H1 (cell line): ENCODE measurements at regions not wholly inside any gene's neighbourhood (a gene's known extent, or its start where the extent isn't known, plus 50 kb on each side); places are given as distances from the start of the nearest gene placed in this dataset.

Experiments used
- CTCF ChIA-PET: fragments of 300-600 bp; sonication (Branson Sonifier 250); formaldehyde crosslinking; loops from one replicate; lab custom pipeline; 2021; ENCODE audit not compliant: partially characterized antibody; lab: Charles Lee
- POLR2A ChIA-PET: fragments of 300-600 bp; sonication (Branson Sonifier 250); formaldehyde crosslinking; loops from one replicate; lab custom pipeline; 2021; ENCODE audit warnings: inconsistent platforms; ENCODE audit not compliant: partially characterized antibody; lab: Charles Lee
- DNase-seq, 2 experiments: peaks; one replicate each; pipeline versions ENCODE4 v3.0.0 to v3.0.0-alpha.2; 2010 to 2022; ENCODE audit warnings: low spot score in 2 of 2, low read depth in 1 of 2, mixed read lengths in 1 of 2
- FAIRE-seq: peaks from 2 replicates; lab custom pipeline; 2011; peaks lifted over from hg19 to GRCh38; lab: Jason Lieb, UNC
- H2AFZ ChIP-seq: 2 replicates; pipeline ENCODE4 v1.8.1; 2012; ENCODE audit warnings: low read length, inconsistent platforms
- H2AK5ac ChIP-seq: 2 replicates; pipeline ENCODE4 v1.6.1; 2013; ENCODE audit warnings: low read depth, low read length
- H2BK120ac ChIP-seq: replicated peaks from 2 replicates; pipeline ENCODE3; 2013; ENCODE audit warnings: low read depth, low read length, inconsistent platforms
- H2BK12ac ChIP-seq: 2 replicates; pipeline ENCODE4 v1.6.1; 2013; ENCODE audit warnings: low read depth, low read length
- H2BK15ac ChIP-seq: 2 replicates; pipeline ENCODE4 v1.6.1; 2013; ENCODE audit warnings: low read length
- H2BK20ac ChIP-seq: 2 replicates; pipeline ENCODE4 v1.6.1; 2013; ENCODE audit warnings: low read length
- H2BK5ac ChIP-seq: 2 replicates; pipeline ENCODE4 v1.6.1; 2013; ENCODE audit warnings: low read depth, low read length
- H3K14ac ChIP-seq: 2 replicates; pipeline ENCODE4 v1.6.1; 2013; ENCODE audit warnings: inconsistent platforms; ENCODE audit not compliant: insufficient read length
- H3K18ac ChIP-seq: 2 replicates; pipeline ENCODE4 v1.6.1; 2013; ENCODE audit warnings: low read length; ENCODE audit errors: extremely low read depth
- H3K23ac ChIP-seq: 2 replicates; pipeline ENCODE4 v1.6.1; 2013; ENCODE audit warnings: inconsistent platforms; ENCODE audit not compliant: insufficient read length
- H3K23me2 ChIP-seq: 2 replicates; pipeline ENCODE4 v1.6.1; 2013; ENCODE audit warnings: low read depth, low read length
- H3K27ac ChIP-seq: 2 replicates; pipeline ENCODE4 v1.6.1; 2011; ENCODE audit warnings: low read depth, low read length, inconsistent platforms
- H3K27me3 ChIP-seq, 4 experiments: replicated peaks in 1 of 4; 1 replicate in 1 of 4; 2 replicates in 3 of 4; pipeline versions ENCODE4 v1.6.1 to v1.8.1; 2011 to 2013; ENCODE audit warnings: low read length in 3 of 4, mild to moderate bottlenecking in 3 of 4, inconsistent platforms in 2 of 4, mixed read lengths in 2 of 4, moderate library complexity in 1 of 4; ENCODE audit not compliant: control insufficient read depth in 3 of 4, insufficient read depth in 3 of 4; ENCODE audit errors: extremely low read depth in 1 of 4
- H3K36me3 ChIP-seq, 4 experiments: 2 replicates each; pipeline versions ENCODE4 v1.6.1 to v1.8.1; 2011 to 2013; ENCODE audit warnings: mild to moderate bottlenecking in 4 of 4, low read length in 3 of 4, moderate library complexity in 2 of 4, control low read depth in 1 of 4, inconsistent platforms in 1 of 4; ENCODE audit not compliant: insufficient read depth in 4 of 4, control insufficient read depth in 2 of 4
- H3K4ac ChIP-seq: replicated peaks from 2 replicates; pipeline ENCODE3; 2013; ENCODE audit warnings: low read length, low read depth, mixed read lengths, inconsistent platforms; ENCODE audit not compliant: insufficient read length
- H3K4me1 ChIP-seq, 4 experiments: replicated peaks in 1 of 4; 1 replicate in 1 of 4; 2 replicates in 3 of 4; pipeline versions ENCODE4 v1.6.1 to v1.8.1; 2011 to 2013; ENCODE audit warnings: low read length in 3 of 4, inconsistent platforms in 2 of 4, mixed read lengths in 1 of 4; ENCODE audit not compliant: insufficient read depth in 4 of 4, control insufficient read depth in 3 of 4
- H3K4me2 ChIP-seq, 2 experiments: 2 replicates each; pipeline versions ENCODE4 v1.6.1 to v1.8.1; 2011 to 2013; ENCODE audit warnings: low read depth in 2 of 2, low read length in 2 of 2, control low read depth in 1 of 2, inconsistent platforms in 1 of 2, mild to moderate bottlenecking in 1 of 2; ENCODE audit not compliant: insufficient read depth in 1 of 2
- H3K4me3 ChIP-seq, 4 experiments: fragments of 200-600, 300-600 bp in 1 of 4; sonication (generic), shearing (Covaris generic), sonication (Bioruptor Twin) in 1 of 4; 2 replicates each; pipeline versions ENCODE4 v1.5.1 to v1.8.1; 2011 to 2016; ENCODE audit warnings: low read length in 4 of 4, low read depth in 3 of 4, control low read depth in 2 of 4, inconsistent platforms in 2 of 4, mild to moderate bottlenecking in 2 of 4, mixed read lengths in 1 of 4, moderate library complexity in 1 of 4; ENCODE audit not compliant: insufficient read depth in 2 of 4; ENCODE audit errors: extremely low read depth in 1 of 4
- H3K56ac ChIP-seq: replicated peaks from 2 replicates; pipeline ENCODE3; 2013; ENCODE audit warnings: low read depth, mild to moderate bottlenecking, mixed read lengths, low read length, inconsistent platforms; ENCODE audit not compliant: insufficient read length
- H3K79me1 ChIP-seq: 2 replicates; pipeline ENCODE4 v1.6.1; 2013; ENCODE audit warnings: low read depth, low read length, control low read depth
- H3K79me2 ChIP-seq, 2 experiments: 2 replicates each; pipeline versions ENCODE4 v1.6.1 to v1.8.1; 2012 to 2013; ENCODE audit warnings: low read length in 2 of 2, mild to moderate bottlenecking in 2 of 2, inconsistent platforms in 1 of 2; ENCODE audit not compliant: insufficient read depth in 2 of 2, control insufficient read depth in 1 of 2
- H3K9ac ChIP-seq, 4 experiments: replicated peaks in 1 of 4; 1 replicate in 1 of 4; 2 replicates in 3 of 4; pipeline versions ENCODE4 v1.6.1 to v1.8.1; 2011 to 2013; ENCODE audit warnings: low read depth in 3 of 4, low read length in 3 of 4, control low read depth in 2 of 4, mild to moderate bottlenecking in 2 of 4, moderate library complexity in 2 of 4, inconsistent platforms in 1 of 4; ENCODE audit errors: extremely low read depth in 1 of 4
- H3K9me3 ChIP-seq, 2 experiments: 2 replicates each; pipeline versions ENCODE4 v1.6.1 to v1.8.1; 2012 to 2013; ENCODE audit warnings: mild to moderate bottlenecking in 2 of 2, moderate library complexity in 2 of 2, control low read depth in 1 of 2, inconsistent platforms in 1 of 2, low read depth in 1 of 2, low read length in 1 of 2, mixed read lengths in 1 of 2; ENCODE audit not compliant: insufficient read depth in 2 of 2
- H4K20me1 ChIP-seq, 2 experiments: replicated peaks in 1 of 2; 2 replicates each; pipeline versions ENCODE3 to v1.8.1; 2011 to 2013; ENCODE audit warnings: inconsistent platforms in 2 of 2, low read length in 2 of 2, mild to moderate bottlenecking in 1 of 2; ENCODE audit not compliant: insufficient read depth in 2 of 2, control insufficient read depth in 1 of 2
- H4K5ac ChIP-seq: 2 replicates; pipeline ENCODE4 v1.6.1; 2013; ENCODE audit warnings: low read length, low read depth, mixed read lengths, inconsistent platforms; ENCODE audit not compliant: insufficient read length
- H4K8ac ChIP-seq: 2 replicates; pipeline ENCODE4 v1.8.0; 2013; ENCODE audit warnings: mild to moderate bottlenecking, moderate library complexity, low read length, inconsistent platforms; ENCODE audit not compliant: insufficient read depth; ENCODE audit errors: extremely low read depth
- H4K91ac ChIP-seq: replicated peaks from 2 replicates; pipeline ENCODE3; 2013; ENCODE audit warnings: low read length, mixed read lengths, inconsistent platforms; ENCODE audit not compliant: insufficient read length
- CBX8 ChIP-seq: fragments of 300-800, 300-1000 bp; sonication (generic); IDR thresholded peaks from 2 replicates; pipeline ENCODE4 v1.7.1; 2016; ENCODE audit warnings: low read depth, low read length, borderline replicate concordance
- CREB1 ChIP-seq: IDR thresholded peaks from 2 replicates; pipeline ENCODE4 v1.6.1; 2012; ENCODE audit warnings: inconsistent platforms
- EP300 ChIP-seq, 2 experiments: IDR thresholded peaks; 1 replicate in 1 of 2; 2 replicates in 1 of 2; pipeline ENCODE4 v1.6.1; 2011 to 2012; ENCODE audit warnings: low read depth in 2 of 2, low read length in 2 of 2, mild to moderate bottlenecking in 2 of 2, borderline replicate concordance in 1 of 2, inconsistent platforms in 1 of 2, moderate library complexity in 1 of 2
- JUND ChIP-seq: IDR thresholded peaks from 2 replicates; pipeline ENCODE4 v1.6.1; 2011; ENCODE audit warnings: mild to moderate bottlenecking, improper control_type of control experiment, low read length
- KDM5A ChIP-seq: fragments of 200-600 bp; IDR thresholded peaks from 2 replicates; pipeline ENCODE4 v1.7.1; 2012; ENCODE audit warnings: mild to moderate bottlenecking, low read length, inconsistent platforms, mixed read lengths
- NRF1 ChIP-seq: IDR thresholded peaks from 2 replicates; pipeline ENCODE4 v1.6.1; 2011; ENCODE audit warnings: mild to moderate bottlenecking, low read depth, low read length, improper control_type of control experiment
- PHF8 ChIP-seq: fragments of 200-600 bp; sonication (generic); conservative IDR thresholded peaks from 2 replicates; pipeline ENCODE4 v1.7.1; 2012; ENCODE audit warnings: low read depth, mild to moderate bottlenecking, inconsistent platforms, low read length, moderate library complexity
- TBP ChIP-seq: IDR thresholded peaks from 2 replicates; pipeline ENCODE4 v1.6.1; 2011; ENCODE audit warnings: low read depth, low read length, improper control_type of control experiment
- WGBS, 2 experiments: shearing (Covaris generic) in 1 of 2; methylation state at CpG; one replicate each; pipeline versions ENCODE4 v1.1.6 to v1.1.7; 2013 to 2015; ENCODE audit warnings: low lambda C conversion rate in 2 of 2, mixed read lengths in 2 of 2, inconsistent platforms in 1 of 2, low coverage in 1 of 2, missing lambda C conversion rate in 1 of 2; ENCODE audit not compliant: insufficient replicate concordance in 2 of 2, insufficient coverage in 1 of 2, insufficient read length in 1 of 2; ENCODE audit errors: extremely low coverage in 1 of 2, missing lambda C conversion rate in 1 of 2; 5-methylcytosine and 5-hydroxymethylcytosine counted together

GRCh38 chr9:16155878-16156277 lies 603.0 kb downstream of the CCDC171 start:
- POLR2A ChIA-PET, result interaction anchor here (0.9 to 1.0 kb wide), 2 partner anchors 18 to 73 kb away, joined by 3 read pairs; no protein-coding TSS in a partner anchor
- Histone ChIP-seq H3K14ac (no peak overlapping the region), H3K56ac (no peak overlapping the region), H4K20me1 (no peaks in the 10 kb centered on the region), H3K27ac (no peak overlapping the region), H3K27me3 (peaks cover 0 to 16% (median 6%) of the 10 kb centered on the region in 4 experiments; a peak in 5 of 7 replicates), H2BK12ac (no peak overlapping the region), H3K23me2 (no peaks in the 10 kb centered on the region), H4K8ac (no peak overlapping the region), H3K18ac (no peak overlapping the region), H2BK120ac (no peak overlapping the region)
- FAIRE-seq, result no peak
- DNase-seq, result no peak
- TF ChIP-seq TBP (no peak), CREB1 (no peak), CBX8 (no peak), KDM5A (no peak), PHF8 (no peak), NRF1 (no peak), EP300 (IDR thresholded peaks at IDR 0.05; ENCODE audit: borderline replicate concordance in 1 of 2, low read depth in 2 of 2, low read length in 2 of 2) (no peak), JUND (no peak)
- TF ChIP-seq, all 59 proteins: peak for 0
- Histone ChIP-seq H3K79me1 (no peaks in the 10 kb centered on the region), H3K9ac (no peak overlapping the region), H3K9me3 (no peaks in the 10 kb centered on the region), H4K5ac (no peak overlapping the region), H3K79me2 (no peaks in the 10 kb centered on the region), H2BK20ac (no peak overlapping the region), H3K4me3 (no peak overlapping the region), H3K4me1 (peaks cover 0 to 3% (median 1%) of the 10 kb centered on the region in 4 experiments; a peak in 5 of 7 replicates), H2AK5ac (no peak overlapping the region), H2BK15ac (no peak overlapping the region), H2BK5ac (no peak overlapping the region), H3K4ac (no peak overlapping the region), H3K4me2 (no peak overlapping the region), H4K91ac (no peak overlapping the region), H3K36me3 (no peaks in the 10 kb centered on the region), H3K23ac (no peak overlapping the region), H2AFZ (no peak overlapping the region)
- CTCF ChIA-PET, result interaction anchor here (0.7 to 3.3 kb wide), 3 partner anchors 16 to 922 kb away, joined by 3 to 10 read pairs (median 3); no protein-coding TSS in a partner anchor
- WGBS, 2 experiments, result 90% methylated on average over 4 of the region's 4 CpGs; no CpG with 5 or more reads in 1 of the 2 experiments
